Parathyroid adenoma (tissue), 2 donors: ENCODE measurements at regions not wholly inside any gene's neighbourhood (a gene's known extent, or its start where the extent isn't known, plus 50 kb on each side); places are given as distances from the start of the nearest gene placed in this dataset.

ENCODE experiments used
- H2AFZ ChIP-seq: fragments of 300-600 bp; sonication (generic); one replicate; pipeline ENCODE4 v1.7.0; 2017; ENCODE audit warnings: antibody characterized with exemption, mild to moderate bottlenecking
- H3K27ac ChIP-seq: fragments of 300-600 bp; sonication (generic); one replicate; pipeline ENCODE4 v1.7.0; 2017
- H3K27me3 ChIP-seq: fragments of 300-600 bp; sonication (generic); one replicate; pipeline ENCODE4 v1.7.0; 2017; ENCODE audit warnings: low read length; ENCODE audit not compliant: control insufficient read depth, insufficient read depth
- H3K36me3 ChIP-seq: fragments of 300-600 bp; sonication (generic); one replicate; pipeline ENCODE4 v1.7.0; 2017; ENCODE audit warnings: low read length; ENCODE audit not compliant: control insufficient read depth, insufficient read depth
- H3K4me1 ChIP-seq: fragments of 300-600 bp; sonication (generic); one replicate; pipeline ENCODE4 v1.7.0; 2017; ENCODE audit warnings: control low read depth
- H3K4me2 ChIP-seq: fragments of 300-600 bp; sonication (generic); one replicate; pipeline ENCODE4 v1.7.0; 2017; ENCODE audit warnings: low read length
- H3K4me3 ChIP-seq: fragments of 300-600 bp; sonication (generic); one replicate; pipeline ENCODE4 v1.7.0; 2017; ENCODE audit warnings: low read depth, low read length
- H3K79me2 ChIP-seq: fragments of 300-600 bp; sonication (generic); one replicate; pipeline ENCODE4 v1.7.0; 2017; ENCODE audit warnings: control low read depth
- H3K9ac ChIP-seq: fragments of 300-600 bp; sonication (generic); one replicate; pipeline ENCODE4 v1.7.0; 2017; ENCODE audit warnings: mild to moderate bottlenecking
- H3K9me3 ChIP-seq: fragments of 300-600 bp; sonication (generic); one replicate; pipeline ENCODE4 v1.7.0; 2017; ENCODE audit warnings: low read length; ENCODE audit not compliant: control insufficient read depth
- TF ChIP-seq, protein P1 (sequence below): fragments of 300-600 bp; sonication (generic); IDR thresholded peaks from one replicate; pipeline ENCODE4 v1.7.0; 2017; ENCODE audit warnings: antibody characterized with exemption, mild to moderate bottlenecking
- donor health status: primary hyperparathyroidism.

DNA sequence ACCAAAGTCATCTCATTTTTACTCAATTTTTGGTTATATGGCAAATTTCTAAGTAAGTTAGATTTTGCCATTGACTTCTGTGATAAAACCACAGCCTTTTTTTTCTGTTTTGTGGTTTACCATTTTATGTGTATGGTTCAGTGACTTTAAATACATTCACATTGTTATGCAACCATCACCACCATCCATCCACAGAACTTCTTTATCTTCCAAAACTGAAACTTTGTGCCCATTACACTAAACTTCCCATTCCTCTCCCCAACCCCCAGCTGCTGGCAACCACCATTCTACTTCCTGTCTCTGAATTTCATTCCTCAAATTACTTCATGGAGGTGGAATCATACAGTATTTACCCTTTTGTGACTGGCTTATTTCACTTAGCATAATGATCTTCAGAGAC, 280.4 kb upstream of the TCERG1L start:
- H3K9me3 ChIP-seq = no peaks in the 10 kb centered on the region
- H3K9ac ChIP-seq = no peak overlapping the region
- no peaks in the 10 kb centered on the region for H3K79me2 ChIP-seq
- no peak overlapping the region for H3K4me3 ChIP-seq
- H3K4me1 ChIP-seq = no peaks in the 10 kb centered on the region
- no peaks in the 10 kb centered on the region for H3K36me3 ChIP-seq
- no peaks in the 10 kb centered on the region for H3K27me3 ChIP-seq
- H3K4me2 ChIP-seq = no peak overlapping the region
- H2AFZ ChIP-seq = no peak overlapping the region
- H3K27ac ChIP-seq = no peak overlapping the region
- TF ChIP-seq, protein P1, sequence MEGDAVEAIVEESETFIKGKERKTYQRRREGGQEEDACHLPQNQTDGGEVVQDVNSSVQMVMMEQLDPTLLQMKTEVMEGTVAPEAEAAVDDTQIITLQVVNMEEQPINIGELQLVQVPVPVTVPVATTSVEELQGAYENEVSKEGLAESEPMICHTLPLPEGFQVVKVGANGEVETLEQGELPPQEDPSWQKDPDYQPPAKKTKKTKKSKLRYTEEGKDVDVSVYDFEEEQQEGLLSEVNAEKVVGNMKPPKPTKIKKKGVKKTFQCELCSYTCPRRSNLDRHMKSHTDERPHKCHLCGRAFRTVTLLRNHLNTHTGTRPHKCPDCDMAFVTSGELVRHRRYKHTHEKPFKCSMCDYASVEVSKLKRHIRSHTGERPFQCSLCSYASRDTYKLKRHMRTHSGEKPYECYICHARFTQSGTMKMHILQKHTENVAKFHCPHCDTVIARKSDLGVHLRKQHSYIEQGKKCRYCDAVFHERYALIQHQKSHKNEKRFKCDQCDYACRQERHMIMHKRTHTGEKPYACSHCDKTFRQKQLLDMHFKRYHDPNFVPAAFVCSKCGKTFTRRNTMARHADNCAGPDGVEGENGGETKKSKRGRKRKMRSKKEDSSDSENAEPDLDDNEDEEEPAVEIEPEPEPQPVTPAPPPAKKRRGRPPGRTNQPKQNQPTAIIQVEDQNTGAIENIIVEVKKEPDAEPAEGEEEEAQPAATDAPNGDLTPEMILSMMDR = no peak

- Histone ChIP-seq H2AFZ (no peak overlapping the region), H3K4me1 (no peaks in the 10 kb centered on the region), H3K9ac (no peak overlapping the region), H3K79me2 (no peaks in the 10 kb centered on the region), H3K27ac (no peak overlapping the region), H3K36me3 (no peaks in the 10 kb centered on the region), H3K27me3 (no peaks in the 10 kb centered on the region), H3K9me3 (peaks cover 3% of the 10 kb centered on the region), H3K4me3 (no peak overlapping the region), H3K4me2 (no peak overlapping the region)
- TF ChIP-seq, protein P1 = no peak
These were observed 291.6 kb upstream of the PPP2R2D start for GRCh38 chr10:131609176-131609575.

GRCh38 chr10:131615150-131615549, 285.7 kb upstream of the PPP2R2D start:
- H3K9ac ChIP-seq = no peak overlapping the region
- no peaks in the 10 kb centered on the region for H3K9me3 ChIP-seq
- H2AFZ ChIP-seq = no peak overlapping the region
- H3K4me2 ChIP-seq = no peak overlapping the region
- H3K27me3 ChIP-seq = no peaks in the 10 kb centered on the region
- no peaks in the 10 kb centered on the region for H3K4me1 ChIP-seq
- no peak overlapping the region for H3K4me3 ChIP-seq
- no peaks in the 10 kb centered on the region for H3K36me3 ChIP-seq
- no peak overlapping the region for H3K27ac ChIP-seq
- H3K79me2 ChIP-seq = no peaks in the 10 kb centered on the region
- TF ChIP-seq, protein P1 = no peak

GRCh38 chr10:131616040-131616439, 284.8 kb upstream of the PPP2R2D start:
- no peak overlapping the region for H3K4me2 ChIP-seq
- no peak overlapping the region for H3K27ac ChIP-seq
- TF ChIP-seq, protein P1 = no peak
- H2AFZ ChIP-seq = no peak overlapping the region
- H3K27me3 ChIP-seq = no peaks in the 10 kb centered on the region
- no peak overlapping the region for H3K4me3 ChIP-seq
- no peaks in the 10 kb centered on the region for H3K4me1 ChIP-seq
- H3K9ac ChIP-seq = no peak overlapping the region
- H3K9me3 ChIP-seq = no peaks in the 10 kb centered on the region
- H3K36me3 ChIP-seq = no peaks in the 10 kb centered on the region
- no peaks in the 10 kb centered on the region for H3K79me2 ChIP-seq

DNA sequence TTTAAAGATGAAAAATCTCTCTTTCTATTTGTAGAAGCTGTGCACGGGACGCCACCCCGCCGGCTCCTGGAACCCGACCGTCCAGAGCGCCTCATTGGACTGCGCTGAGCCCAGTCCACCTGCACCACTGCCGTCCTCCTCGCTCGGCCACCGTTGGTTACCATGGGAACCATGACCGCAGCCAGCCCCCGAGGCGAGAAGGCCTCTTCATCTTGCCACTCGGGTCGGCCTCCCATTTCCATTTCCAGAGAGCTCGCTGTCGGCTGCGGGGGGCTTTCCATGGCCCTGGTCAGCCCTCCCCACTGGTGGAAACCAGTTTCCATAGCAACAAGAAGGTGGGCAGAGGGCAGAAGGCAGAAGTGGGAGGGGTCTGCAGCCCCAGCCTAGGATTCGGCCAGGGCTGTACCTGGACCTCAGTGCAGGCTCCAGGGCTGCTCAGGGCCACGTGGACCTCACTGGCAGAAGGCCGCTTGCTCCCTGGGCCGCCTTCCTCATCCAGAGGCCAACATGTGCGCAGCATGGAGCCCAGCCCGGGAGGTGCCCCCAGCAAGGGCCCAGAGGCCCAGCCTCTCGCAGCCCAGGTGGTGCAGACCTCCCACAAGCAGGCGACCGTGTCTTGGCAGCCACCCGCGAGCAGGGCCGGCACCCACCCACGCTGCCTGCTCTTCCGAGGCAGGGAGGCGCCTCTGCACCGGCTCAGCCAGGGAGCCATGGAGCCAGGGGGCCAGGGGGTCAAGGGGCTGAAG, 283.5 kb upstream of the PPP2R2D start:
- Histone ChIP-seq H3K79me2 (no peaks in the 10 kb centered on the region), H3K27me3 (no peaks in the 10 kb centered on the region)

More for the DNA sequence above, 283.5 kb upstream of the PPP2R2D start:
- H3K27ac ChIP-seq = no peak overlapping the region
- H3K4me2 ChIP-seq = no peak overlapping the region
- H3K36me3 ChIP-seq = no peaks in the 10 kb centered on the region
- H2AFZ ChIP-seq = no peak overlapping the region
- H3K4me1 ChIP-seq = no peaks in the 10 kb centered on the region
- TF ChIP-seq, protein P1 = no peak
- H3K4me3 ChIP-seq = no peak overlapping the region
- H3K9ac ChIP-seq = no peak overlapping the region
- no peaks in the 10 kb centered on the region for H3K9me3 ChIP-seq
